Esophagus muscularis mucosa (tissue), 4 donors: ENCODE measurements at regions not wholly inside any gene's neighbourhood (a gene's known extent, or its start where the extent isn't known, plus 50 kb on each side); places are given as distances from the start of the nearest gene placed in this dataset.
"Not testable (repeated sequence)": the region's sequence is repeated elsewhere in the genome, so short reads cannot be mapped to it uniquely, and the experiment has no call there.

Experiments
- EP300 ChIP-seq: sonication (generic); formaldehyde crosslinking; IDR thresholded peaks from one replicate; pipeline ENCODE4 v1.6.1; 2017; ENCODE audit warnings: antibody characterized with exemption
- POLR2A ChIP-seq: fragments of 450-650 bp; IDR thresholded peaks from one replicate; pipeline ENCODE4 v1.6.1; 2017; ENCODE audit warnings: antibody characterized with exemption, moderate library complexity, mild to moderate bottlenecking, low read depth
- POLR2AphosphoS5 ChIP-seq, 2 donors: sonication (generic); formaldehyde crosslinking; IDR thresholded peaks; one replicate each; pipeline ENCODE4 v1.6.1; 2017; ENCODE audit warnings: antibody characterized with exemption in 2 of 2
- TF ChIP-seq, protein P1 (sequence below), 3 experiments: fragments of 200-600 bp in 2 of 3; fragments of 450-650 bp in 1 of 3; sonication (generic) in 2 of 3; IDR thresholded peaks; one replicate each; pipeline ENCODE4 v1.5.1; 2017 to 2019; ENCODE audit warnings: antibody characterized with exemption in 3 of 3, mild to moderate bottlenecking in 2 of 3, moderate library complexity in 1 of 3

DNA sequence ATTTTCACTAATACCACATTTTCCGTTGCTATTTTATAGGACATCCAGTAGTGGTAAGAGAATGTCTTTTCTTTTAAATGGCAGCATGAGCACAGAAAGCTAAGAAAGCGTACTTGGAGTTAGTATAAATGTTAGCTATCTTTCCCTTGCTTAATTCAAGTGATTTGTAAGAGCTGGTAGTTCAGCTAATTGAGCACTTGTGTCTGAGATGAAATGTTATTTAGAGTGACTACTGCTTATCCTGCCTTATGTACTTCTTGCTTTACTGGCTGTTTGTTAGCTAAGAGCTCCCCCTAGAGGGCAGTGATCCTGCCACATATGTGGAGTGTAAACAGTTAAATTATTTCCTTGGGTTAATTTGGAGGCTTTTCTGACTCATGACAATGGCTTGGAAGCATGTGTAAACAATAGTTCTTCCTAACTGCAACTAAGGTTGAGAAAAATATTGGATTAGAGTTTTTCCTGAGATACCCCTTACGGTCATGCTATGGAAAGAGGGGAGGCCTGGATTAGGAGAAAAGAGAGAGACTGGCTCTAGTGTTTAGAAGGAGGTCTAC, 171.9 kb upstream of the TGIF2LY start:
- TF ChIP-seq, protein P1, sequence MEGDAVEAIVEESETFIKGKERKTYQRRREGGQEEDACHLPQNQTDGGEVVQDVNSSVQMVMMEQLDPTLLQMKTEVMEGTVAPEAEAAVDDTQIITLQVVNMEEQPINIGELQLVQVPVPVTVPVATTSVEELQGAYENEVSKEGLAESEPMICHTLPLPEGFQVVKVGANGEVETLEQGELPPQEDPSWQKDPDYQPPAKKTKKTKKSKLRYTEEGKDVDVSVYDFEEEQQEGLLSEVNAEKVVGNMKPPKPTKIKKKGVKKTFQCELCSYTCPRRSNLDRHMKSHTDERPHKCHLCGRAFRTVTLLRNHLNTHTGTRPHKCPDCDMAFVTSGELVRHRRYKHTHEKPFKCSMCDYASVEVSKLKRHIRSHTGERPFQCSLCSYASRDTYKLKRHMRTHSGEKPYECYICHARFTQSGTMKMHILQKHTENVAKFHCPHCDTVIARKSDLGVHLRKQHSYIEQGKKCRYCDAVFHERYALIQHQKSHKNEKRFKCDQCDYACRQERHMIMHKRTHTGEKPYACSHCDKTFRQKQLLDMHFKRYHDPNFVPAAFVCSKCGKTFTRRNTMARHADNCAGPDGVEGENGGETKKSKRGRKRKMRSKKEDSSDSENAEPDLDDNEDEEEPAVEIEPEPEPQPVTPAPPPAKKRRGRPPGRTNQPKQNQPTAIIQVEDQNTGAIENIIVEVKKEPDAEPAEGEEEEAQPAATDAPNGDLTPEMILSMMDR (IDR thresholded peaks at IDR 0.05): not testable (repeated sequence)
- TF ChIP-seq EP300; POLR2A; POLR2AphosphoS5 (IDR thresholded peaks at IDR 0.05): not testable (repeated sequence)
